ENCODE measurements at regions not wholly inside any gene's neighbourhood (a gene's known extent, or its start where the extent isn't known, plus 50 kb on each side); places are given as distances from the start of the nearest gene placed in this dataset.

DNA sequence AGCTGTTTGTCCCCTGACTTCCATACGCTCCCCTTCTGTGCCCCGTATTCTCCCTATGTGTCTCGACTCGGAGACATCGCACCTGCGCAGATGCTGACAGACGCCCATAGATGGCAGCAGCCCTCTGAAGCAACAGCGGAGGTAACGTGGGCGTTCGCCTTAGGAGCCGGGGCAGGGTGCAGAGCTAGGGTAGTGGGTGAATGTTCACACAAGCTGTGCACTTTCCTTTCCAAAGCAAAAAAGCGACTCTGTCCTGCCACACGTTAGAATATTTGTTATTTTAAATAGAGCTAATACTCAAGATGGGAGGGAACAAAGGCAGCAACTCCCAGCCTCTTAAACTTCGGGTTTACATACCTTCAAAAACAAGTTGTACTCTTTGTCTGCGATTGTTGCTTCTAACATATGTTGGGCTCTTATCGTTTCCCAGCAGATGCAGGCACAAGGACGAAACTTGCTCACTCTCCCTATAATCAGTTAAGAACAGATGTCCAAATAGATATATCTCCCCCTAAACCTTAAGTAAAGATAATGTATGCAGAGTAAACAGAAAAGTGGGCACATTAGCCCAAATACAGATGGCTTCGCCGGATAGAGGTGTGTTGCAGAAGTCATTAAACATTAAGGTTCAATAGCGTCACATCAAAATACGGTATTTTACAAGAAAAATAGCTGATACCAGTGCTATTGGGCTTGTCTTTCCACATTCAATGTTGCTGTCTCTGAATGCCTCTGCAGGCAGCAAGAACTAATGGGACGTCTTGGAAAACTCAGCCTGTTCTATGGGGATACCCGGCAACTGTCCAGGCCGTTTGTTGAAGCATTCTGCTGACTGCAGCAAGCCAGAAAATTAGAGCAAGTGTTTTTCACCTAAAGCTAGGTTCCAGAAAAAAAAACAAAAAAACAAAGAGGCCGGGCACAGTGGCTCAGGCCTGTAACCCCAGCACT lies 340.3 kb upstream of the PRKCQ start:
- DNase-seq (ENCODE audit: low read depth), result peak; percentile 66

DNA sequence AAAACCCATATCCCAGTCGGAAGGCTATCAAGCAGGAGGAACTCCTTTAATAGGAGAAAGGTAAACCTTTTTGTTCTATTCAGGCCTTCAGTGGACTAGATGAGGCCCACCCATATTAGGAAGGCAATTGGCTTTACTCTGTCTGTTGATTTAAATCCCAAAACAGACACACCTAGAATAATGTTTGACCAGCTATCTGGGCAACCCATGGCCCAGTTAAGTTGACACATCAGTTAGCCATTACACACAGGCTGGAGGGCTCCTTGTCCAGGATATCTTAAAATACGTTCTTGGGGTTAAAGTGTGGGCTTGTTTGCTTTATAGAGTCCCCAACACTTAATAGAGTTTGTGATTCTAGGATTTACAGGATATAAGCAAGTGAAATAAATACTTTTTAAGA lies 339.0 kb upstream of the PRKCQ start:
- DNase-seq (ENCODE audit: low read depth), result no peak

DNA sequence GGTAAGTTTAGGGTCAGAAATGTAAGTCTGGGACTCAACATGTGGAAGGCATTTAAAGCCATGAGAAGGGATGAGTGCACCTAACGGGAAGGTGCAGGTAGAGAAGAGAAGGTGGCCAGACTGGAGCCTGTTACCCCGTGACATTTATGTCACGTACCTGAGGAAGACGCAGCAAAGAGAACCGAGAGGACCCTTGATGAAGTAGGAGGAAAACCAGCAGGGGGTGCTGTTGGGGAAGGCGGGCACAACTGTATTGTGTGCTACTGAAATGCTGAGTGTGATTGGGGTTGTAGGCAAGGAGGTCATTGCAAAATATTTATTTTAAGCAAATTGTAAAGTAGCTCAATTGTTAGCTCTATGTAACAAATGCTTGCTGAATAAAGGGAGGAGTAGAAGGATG lies 338.2 kb upstream of the PRKCQ start:
- peak; percentile 8 for DNase-seq (ENCODE audit: low read depth)

DNA sequence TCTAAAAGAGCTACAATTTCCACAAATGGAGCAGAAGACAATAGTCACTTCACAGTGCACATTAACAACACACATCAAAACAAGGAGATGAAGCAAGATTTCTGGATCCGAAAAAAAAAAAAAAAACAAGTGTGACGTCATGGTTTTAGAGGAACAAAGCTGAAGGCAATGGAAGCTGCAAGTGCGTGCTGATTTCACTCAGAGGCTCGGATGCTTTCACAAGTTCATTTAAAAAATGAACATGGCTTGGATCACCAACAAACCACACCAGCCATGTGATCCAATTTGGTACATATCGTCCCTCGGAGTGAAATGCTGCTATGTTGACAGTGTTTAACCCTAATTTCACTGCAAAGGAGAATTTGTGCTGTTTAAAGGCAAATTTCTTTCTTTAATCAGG lies 337.0 kb upstream of the PRKCQ start:
- DNase-seq (ENCODE audit: low read depth), result no peak

DNA sequence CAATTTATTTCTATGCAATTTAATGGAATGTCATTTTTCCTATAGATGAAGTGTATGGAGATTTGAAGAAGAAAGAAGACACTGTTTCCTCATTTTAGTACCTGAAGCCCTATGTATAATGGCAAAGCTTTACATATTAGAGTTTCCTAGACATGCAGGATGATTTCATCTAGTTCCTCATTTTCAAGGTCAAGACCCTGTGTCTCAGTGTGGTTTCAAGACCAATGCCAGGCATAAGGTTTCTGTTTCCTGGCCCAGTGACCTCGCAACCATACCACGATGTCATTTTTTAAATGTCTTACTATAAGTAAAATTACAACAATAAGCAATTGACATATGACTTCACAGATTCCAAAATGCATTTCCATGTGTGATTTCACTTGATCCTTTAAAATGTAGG lies 336.5 kb upstream of the PRKCQ start:
- DNase-seq (ENCODE audit: low read depth), result no peak

DNA sequence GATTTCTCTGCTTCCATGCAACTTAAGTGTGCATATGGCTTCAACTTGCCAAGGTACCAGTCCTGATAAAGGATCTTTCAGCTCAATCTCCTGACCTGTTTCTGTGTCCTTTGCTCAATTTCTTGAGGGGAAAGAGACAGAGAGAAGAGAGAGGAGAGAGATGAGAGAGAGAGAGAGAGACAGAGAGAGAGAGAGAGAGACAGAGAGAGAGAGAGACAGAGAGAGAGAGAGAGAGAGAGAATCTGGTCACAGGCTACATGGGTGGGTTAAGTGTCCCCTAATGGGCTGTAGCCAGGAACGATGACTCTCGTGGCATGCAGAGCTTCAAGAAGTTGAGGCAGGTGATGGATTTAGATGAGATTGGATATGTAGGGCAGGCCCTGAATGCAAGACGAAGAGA lies 335.2 kb upstream of the PRKCQ start:
- no peak for DNase-seq (ENCODE audit: low read depth)

DNA sequence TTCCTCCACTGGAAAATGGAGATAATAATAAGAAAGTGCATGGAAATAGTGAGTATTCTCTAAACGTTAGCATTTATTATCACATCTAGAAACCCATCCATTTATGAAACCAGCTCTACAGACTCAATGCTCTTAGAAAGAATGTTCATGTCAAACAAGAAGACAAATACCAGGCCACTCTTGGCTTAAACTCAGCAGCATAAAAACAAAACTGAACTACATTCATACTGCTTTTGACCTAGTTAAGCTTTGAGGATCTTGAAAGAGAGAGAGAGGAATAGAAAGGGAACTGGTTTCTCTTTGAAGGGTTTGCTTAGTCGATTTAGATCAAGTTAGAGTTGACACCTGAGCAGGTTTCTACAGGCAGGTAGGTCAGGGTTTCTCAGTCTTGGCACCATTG lies 332.9 kb upstream of the PRKCQ start:
- DNase-seq (ENCODE audit: low read depth), result no peak

DNA sequence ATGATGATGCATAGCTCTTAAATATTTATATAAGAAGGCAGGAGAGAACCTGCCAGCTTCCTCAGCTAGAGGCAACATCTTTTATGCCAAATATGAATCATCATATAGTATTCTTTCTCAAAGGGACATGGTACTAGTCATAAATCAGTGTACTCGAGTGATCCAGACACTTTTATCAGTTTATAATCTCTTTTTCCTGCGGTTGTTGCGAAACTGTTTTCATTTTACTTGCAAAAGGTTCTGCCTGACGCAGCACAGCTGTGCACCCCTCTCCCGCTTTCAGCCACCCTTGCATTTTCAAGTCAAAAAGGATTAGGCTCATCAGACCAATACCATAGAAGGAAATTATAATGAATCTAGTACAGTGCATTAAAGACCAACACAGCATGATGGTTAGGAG lies 332.3 kb upstream of the PRKCQ start:
- peak; percentile 3 for DNase-seq (ENCODE audit: low read depth)

DNA sequence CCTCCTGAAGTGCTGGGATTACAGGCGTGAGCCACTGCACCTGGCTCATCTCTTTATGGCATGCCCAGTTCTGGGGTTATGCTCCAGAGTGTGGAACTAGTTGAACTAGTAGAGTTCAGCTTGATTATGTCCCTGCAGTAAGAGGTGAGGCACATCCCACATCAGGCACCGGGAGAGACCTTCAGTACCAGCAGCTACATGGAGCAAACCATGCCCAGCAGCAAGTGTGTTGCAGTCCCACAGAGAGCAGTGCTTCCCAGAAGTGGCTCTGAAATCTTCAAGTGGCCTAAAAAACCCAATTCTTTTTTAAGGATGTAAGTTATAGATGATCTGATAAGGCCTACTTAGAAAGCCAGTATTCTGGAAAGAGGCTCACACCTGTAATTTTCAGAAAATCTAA lies 331.9 kb upstream of the PRKCQ start:
- no peak for DNase-seq (ENCODE audit: low read depth)

DNA sequence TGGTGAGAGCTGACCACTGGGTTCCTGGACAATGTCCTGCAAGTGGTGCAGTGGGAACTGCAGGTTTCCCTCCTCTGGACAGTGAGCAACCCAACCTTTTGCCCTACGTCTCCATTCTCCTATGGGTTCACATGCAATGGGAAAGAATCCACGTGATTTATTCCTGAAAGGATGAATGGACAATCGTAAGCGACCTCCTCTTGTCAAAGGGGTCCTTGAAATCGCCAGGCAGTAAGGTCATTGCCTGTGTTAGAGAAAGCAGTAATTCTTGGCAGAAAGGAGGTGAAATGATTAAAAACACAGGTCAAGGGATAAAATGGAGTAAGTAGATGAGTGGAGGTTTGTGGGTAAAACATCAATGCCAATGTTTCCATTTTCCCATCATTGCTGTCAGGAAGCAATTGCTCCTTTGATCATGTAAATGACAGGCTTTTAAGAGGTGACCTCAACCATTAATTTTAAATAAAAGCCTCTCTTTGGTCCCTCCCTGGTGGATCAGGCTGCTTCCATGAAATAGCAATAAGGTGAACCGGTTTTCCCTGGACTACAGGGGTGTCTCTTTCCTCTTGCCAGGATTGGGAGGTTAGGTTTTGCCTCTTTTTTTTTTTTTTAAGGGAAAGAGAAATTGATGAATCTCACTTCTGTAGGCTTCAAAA lies 330.0 kb upstream of the PRKCQ start:
- no peak for DNase-seq (ENCODE audit: low read depth)

DNA sequence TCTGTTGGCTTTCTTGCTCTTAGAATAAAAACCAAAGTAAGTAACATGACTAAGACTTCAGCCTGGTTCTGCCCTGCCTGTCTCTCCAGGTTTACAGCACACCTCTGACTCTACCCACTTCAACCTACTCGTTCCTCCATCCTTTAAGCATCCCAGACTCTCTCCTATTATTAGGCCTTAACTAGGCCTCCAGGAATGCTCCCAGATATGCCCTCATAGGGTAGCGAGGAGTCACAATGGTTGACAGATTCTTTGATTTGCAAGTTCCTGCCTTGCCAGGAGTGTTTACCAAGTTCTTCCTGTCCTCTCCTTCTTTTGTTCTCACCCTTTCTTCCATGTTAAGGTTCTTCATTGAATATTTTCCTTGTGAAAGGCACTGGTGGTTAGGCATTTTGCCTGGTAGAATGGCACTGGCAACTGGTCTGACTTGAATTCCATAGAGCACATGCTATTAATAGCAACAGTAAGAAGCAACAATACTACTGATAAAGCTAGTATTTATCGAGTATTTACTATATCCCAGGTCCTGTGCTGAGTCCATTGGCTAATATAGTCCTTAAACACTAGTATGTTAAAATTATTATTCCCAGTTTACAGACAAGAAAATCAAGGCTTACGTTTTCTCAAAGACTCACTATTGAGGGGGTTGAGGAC lies 327.9 kb upstream of the PRKCQ start:
- no peak for DNase-seq (ENCODE audit: low read depth)

DNA sequence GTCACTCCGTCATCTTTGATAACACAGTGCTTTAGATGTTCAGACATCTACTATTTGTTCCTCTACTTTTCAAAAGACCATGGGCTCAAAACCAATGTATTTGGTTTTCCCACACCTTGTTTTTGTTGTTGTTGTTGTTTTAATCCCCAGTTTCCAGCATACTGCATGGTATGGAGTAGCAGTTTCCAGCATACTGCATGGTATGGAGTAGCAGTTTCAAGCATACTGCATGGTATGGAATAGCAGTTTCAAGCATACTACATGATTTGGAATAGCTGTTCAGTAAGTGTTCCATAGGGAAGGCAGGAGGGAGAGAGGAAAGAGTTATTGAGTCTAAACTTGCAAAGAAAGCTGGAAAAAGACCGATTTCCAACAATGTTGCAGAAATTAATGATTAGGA lies 314.3 kb upstream of the PRKCQ start:
- no peak for DNase-seq (ENCODE audit: low read depth)

DNA sequence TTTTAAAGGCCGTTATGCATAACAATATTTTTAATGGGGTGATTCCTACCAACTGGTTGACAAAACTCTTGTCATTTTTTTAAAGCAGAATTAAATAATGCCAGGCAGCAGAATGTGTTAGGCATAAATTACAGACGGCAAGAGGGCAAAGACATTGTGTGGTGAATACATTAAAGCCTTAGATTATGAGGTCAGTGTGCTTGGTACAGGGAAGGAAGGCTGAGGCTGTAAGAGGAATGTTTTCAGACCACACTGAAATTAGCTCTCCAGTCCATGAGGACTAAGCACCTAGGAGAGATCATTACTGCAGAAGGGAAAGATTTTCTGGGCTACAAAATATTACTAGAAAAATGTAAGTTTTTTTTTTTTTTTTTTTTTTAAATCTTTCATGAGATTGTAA lies 312.8 kb upstream of the PRKCQ start:
- DNase-seq (ENCODE audit: low read depth), result no peak

DNA sequence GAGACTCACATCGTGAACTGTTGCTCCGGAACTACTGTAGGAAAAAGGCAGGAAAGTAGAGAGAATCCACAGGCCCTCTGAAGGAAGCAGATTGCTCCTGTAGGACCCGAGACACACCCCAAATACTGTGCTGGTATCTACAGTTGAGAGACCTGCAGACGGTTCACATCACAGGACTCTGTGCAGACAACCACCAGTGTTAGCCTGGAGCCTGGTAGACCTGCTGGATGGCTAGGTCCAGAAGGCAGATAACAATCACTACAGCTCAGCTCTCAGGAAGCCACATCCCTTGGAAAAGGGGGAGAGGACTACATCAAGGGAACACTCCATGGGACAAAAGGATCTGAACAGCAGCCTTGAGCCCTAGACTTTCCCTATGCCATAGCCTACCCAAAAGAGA lies 311.8 kb upstream of the PRKCQ start:
- no peak for DNase-seq (ENCODE audit: low read depth)

DNA sequence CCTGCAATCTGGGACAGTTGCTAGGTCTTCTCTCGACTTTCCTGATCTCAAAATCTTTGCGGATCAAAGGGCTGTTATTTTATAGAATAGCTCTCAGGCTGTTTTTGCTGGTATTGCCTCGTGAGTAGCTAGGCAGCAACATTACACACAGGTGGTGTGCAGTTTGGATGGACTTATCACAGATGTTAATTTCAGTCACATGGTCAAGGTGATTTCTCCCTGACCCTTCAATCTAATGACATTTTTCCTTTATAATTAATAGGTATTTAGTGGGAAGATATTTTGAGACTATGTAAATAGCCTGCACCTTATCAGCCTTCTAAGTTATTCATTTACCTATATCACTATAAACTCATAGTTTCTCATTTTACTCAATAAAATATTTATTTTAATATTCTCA lies 309.6 kb upstream of the PRKCQ start:
- DNase-seq (ENCODE audit: low read depth), result no peak

DNA sequence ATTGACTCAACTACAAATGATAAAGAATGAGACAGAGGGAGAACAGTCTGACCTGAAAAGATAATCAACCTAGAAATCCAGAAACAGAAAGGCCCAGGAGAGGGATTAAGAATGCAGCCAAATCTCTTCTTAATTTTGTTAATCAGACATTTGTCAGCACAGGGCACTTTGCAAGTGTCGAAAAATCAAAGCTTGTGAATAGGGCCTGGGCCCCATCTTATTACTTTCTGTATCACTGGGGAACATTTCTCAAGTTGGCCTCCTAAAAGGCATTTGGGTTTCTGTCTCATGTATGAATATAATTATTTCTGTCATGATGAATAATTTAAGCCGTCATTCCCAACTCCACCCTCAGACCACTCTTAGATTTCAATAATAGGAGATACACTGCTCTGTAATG lies 308.4 kb upstream of the PRKCQ start:
- DNase-seq (ENCODE audit: low read depth), result no peak

DNA sequence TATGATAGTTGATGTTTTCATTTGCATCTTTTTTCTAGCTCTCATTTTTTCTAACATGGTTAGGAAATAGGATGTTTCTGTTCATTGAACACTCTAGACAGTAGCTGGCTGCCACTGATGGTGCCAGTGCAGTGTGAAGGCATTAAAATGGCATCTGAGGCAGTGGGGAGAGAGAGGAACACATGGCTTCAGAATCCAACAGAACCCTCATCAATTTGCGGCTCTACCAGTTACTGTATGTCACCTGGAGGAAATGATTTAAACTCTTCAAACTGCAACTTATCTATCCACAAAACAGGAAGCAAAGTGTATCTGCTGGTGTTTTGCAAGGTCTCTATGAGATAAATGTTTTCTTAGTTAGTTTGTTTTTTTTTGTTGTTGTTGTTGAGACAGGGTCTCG lies 305.2 kb upstream of the PRKCQ start:
- DNase-seq (ENCODE audit: low read depth), result no peak

DNA sequence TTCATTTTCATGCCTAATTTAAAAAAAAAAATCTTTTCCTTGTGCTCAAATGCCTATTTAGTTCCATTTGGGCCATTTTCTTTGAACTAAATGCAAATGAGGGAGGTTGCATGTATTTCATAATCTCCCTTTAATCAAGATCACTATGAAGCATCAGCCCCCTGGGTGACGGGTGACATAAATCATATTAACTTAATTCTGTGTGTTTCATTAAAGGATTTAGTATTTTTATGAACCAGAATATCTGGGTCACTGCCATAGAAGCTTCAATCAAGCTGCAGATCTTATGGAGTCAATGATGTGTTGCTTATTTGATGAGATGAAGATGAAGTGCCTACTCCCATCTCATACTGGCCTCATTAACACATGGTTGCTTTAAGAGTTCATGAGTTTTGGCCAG lies 301.9 kb upstream of the PRKCQ start:
- DNase-seq (ENCODE audit: low read depth), result no peak

DNA sequence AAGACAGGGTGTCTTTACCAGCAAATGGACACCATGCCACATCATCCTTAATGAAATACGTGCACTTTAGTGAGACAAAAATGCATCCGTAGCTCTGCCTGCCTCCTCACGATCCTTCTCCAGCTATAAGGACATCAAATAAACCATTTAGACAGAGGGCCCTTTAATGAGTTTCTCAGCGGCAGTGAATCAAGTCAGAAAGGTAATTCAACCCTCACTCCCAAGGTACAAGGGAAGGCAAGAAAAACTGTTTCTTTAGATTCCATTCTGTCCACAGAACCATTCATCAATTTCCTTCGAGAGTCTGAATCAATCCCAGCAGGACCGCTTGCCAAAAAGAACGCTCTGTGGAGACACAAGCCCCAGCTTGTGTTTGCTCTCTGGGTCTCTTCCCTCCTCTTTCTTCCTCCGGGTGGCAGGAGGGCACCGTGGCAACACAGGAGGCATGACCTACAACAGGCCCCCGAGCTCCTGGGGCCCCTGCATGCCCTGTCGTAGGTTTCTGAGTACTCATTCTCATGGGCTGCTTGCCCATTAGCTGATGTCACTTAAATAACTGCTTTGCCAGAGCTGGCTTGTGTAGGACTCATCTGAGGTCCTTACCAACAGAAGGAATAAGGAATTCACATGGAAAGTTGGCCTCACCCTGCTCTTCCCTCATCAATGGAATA lies 297.8 kb upstream of the PRKCQ start:
- DNase-seq (ENCODE audit: low read depth), result no peak

DNA sequence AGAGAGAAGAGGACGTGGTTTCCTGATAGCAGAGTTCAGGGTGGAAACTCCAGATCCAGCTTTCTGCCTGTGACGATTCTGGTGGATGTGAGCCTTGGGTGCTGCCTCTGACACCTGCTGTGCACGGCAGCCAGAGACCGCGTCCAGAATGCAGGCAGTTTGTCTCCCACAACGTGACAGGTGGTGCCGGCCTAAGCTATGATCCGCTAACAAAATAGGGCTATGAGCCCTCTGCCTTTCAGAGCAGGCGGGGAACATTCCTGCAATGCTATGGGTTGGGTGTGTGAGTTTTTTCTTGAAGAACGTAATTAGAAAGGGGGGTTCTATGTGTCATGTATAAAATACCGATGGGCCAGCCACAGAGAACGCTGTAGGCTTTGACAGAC lies 297.3 kb upstream of the PRKCQ start:
- no peak for DNase-seq (ENCODE audit: low read depth)

DNA sequence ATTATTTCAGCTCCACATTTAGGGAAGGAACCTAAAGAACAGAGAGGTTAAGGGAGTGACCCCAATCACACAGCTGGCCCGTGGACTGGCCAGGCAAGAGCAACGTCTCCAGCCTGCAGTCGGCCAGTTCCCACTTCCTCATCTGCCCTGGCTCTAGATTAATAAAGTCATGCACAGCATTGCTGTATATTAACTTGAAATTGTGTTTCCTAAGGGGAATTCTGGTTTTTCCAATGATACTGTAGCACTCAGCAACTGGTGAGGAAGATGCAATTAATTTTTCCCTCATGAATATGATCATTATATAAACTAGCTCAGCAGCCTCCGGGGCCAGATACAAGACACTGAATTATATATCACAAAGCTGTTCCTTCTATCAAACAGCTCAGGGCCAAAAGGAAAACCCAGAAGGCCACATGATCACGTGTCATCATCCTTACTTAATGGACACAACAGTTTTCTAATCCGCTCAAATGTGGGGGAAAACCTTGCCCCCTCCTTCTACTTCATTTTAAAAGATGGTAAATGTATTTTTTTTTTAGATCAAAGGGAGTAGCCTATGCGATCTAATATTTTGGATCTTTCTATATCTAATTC lies 295.3 kb upstream of the PRKCQ start:
- no peak for DNase-seq (ENCODE audit: low read depth)

DNA sequence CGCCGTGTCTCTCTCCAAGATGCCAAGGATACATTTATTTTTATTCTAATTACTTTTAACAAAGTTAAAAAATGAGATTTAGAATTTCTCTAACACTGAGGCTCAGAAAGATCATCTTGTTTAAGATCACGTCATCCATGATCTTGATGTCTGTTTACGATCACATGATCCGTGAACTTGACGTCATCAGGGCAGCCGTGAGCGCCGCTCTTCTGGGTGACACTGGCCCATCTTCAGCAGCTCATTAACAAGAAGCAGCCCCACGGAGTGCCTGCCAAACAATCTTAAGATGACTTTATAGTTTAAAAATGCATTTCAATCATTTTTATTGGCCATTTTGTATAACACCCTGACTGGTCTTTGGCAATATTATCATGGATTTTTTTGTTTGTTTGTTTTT lies 291.1 kb upstream of the PRKCQ start:
- no peak for DNase-seq (ENCODE audit: low read depth)
